ENCODE measurements at regions not wholly inside any gene's neighbourhood (a gene's known extent, or its start where the extent isn't known, plus 50 kb on each side); places are given as distances from the start of the nearest gene placed in this dataset.

GRCh38 chr9:126154869-126155268 is 171.8 kb upstream of the MVB12B start:
- no peak for FAIRE-seq
- Histone ChIP-seq H2AFZ (ENCODE audit: low read depth, low read length) (no peak overlapping the region), H3K4me3 (replicated peaks in 1 of 3; ENCODE audit: insufficient read depth in 1 of 3, low read depth in 1 of 3, low read length in 3 of 3) (no peak overlapping the region), H3K36me3 (ENCODE audit: control insufficient read depth in 2 of 2, extremely low read depth in 1 of 2, insufficient read depth in 2 of 2, low read length in 2 of 2) (no peaks in the 10 kb centered on the region), H3K27ac (ENCODE audit: insufficient read depth, low read depth, low read length) (no peak overlapping the region), H3K9ac (replicated peaks; ENCODE audit: extremely low read depth, insufficient read depth, low read length) (no peak overlapping the region), H3K27me3 (ENCODE audit: control insufficient read depth in 2 of 2, insufficient read depth in 2 of 2, low read length in 2 of 2) (peaks cover 0 to 2% of the 10 kb centered on the region in 2 experiments), H3K4me2 (ENCODE audit: insufficient read depth, low read length) (no peak overlapping the region), H4K20me1 (replicated peaks; ENCODE audit: control insufficient read depth, extremely low read depth, insufficient read depth, low read length) (no peaks in the 10 kb centered on the region), H3K79me2 (ENCODE audit: control insufficient read depth, insufficient read depth, low read length) (no peaks in the 10 kb centered on the region), H3K9me3 (replicated peaks; ENCODE audit: control insufficient read depth, insufficient read depth, low read length) (no peaks in the 10 kb centered on the region), H3K9me1 (replicated peaks; ENCODE audit: control insufficient read depth, extremely low read depth, insufficient read depth, low read length) (no peaks in the 10 kb centered on the region), H3K4me1 (ENCODE audit: control insufficient read depth, extremely low read depth, insufficient read depth, low read length) (no peaks in the 10 kb centered on the region)
- intact Hi-C loops (cut with micrococcal nuclease) = no loop called here
- POLR2A ChIA-PET = no interaction called here
- no peak for TF ChIP-seq GATA2 (IDR thresholded peaks at IDR 0.05; ENCODE audit: insufficient read depth, insufficient read length, low read depth, low read length)
- no peak for TF ChIP-seq MYC (IDR thresholded peaks at IDR 0.05; ENCODE audit: low read depth, low read length)
- DNase-seq (ENCODE audit: low read depth, low spot score) = no peak
- dilution Hi-C loops (cut with MboI; ENCODE audit: extremely low pct_ligation_motif_present, low sequenced_read_pairs) = no loop called here
- CTCF ChIA-PET = no interaction called here
- no TSS peak for BruUV-seq (replicated peaks)

- H2AFZ ChIP-seq (ENCODE audit: low read depth, low read length) = no peak overlapping the region
- H3K9me3 ChIP-seq (replicated peaks; ENCODE audit: control insufficient read depth, insufficient read depth, low read length) = no peaks in the 10 kb centered on the region
- H3K4me3 ChIP-seq (replicated peaks in 1 of 3; ENCODE audit: insufficient read depth in 1 of 3, low read depth in 1 of 3, low read length in 3 of 3) = no peak overlapping the region
- H3K4me1 ChIP-seq (ENCODE audit: control insufficient read depth, extremely low read depth, insufficient read depth, low read length) = no peaks in the 10 kb centered on the region
- H3K9ac ChIP-seq (replicated peaks; ENCODE audit: extremely low read depth, insufficient read depth, low read length) = no peak overlapping the region
- FAIRE-seq (no peak), DNase-seq (ENCODE audit: low read depth, low spot score) (no peak)
- dilution Hi-C loops (cut with MboI; ENCODE audit: extremely low pct_ligation_motif_present, low sequenced_read_pairs) (no loop called here), intact Hi-C loops (cut with micrococcal nuclease) (no loop called here)
- TF ChIP-seq EZH2 (IDR thresholded peaks at IDR 0.05; ENCODE audit: borderline replicate concordance, low read depth, low read length, severe bottlenecking) (no peak), FOS (IDR thresholded peaks at IDR 0.05; ENCODE audit: borderline replicate concordance, insufficient read depth, low read length) (no peak), POLR2AphosphoS5 (IDR thresholded peaks at IDR 0.05; ENCODE audit: insufficient read depth, low read depth, low read length) (no peak), POLR2A (IDR thresholded peaks at IDR 0.05; ENCODE audit: low read depth, low read length) (no peak), MYC (IDR thresholded peaks at IDR 0.05; ENCODE audit: low read depth, low read length) (no peak), GATA2 (IDR thresholded peaks at IDR 0.05; ENCODE audit: insufficient read depth, insufficient read length, low read depth, low read length) (no peak)
- no peaks in the 10 kb centered on the region for H3K9me1 ChIP-seq (replicated peaks; ENCODE audit: control insufficient read depth, extremely low read depth, insufficient read depth, low read length)
- BruUV-seq (replicated peaks) = no TSS peak
- H3K79me2 ChIP-seq (ENCODE audit: control insufficient read depth, insufficient read depth, low read length) = no peaks in the 10 kb centered on the region
- H3K27ac ChIP-seq (ENCODE audit: insufficient read depth, low read depth, low read length) = no peak overlapping the region
- ChIA-PET CTCF (no interaction called here), POLR2A (no interaction called here)
- H4K20me1 ChIP-seq (replicated peaks; ENCODE audit: control insufficient read depth, extremely low read depth, insufficient read depth, low read length) = no peaks in the 10 kb centered on the region
- H3K4me2 ChIP-seq (ENCODE audit: insufficient read depth, low read length) = no peak overlapping the region
- H3K27me3 ChIP-seq (ENCODE audit: control insufficient read depth in 2 of 2, insufficient read depth in 2 of 2, low read length in 2 of 2) = peaks cover 0 to 2% of the 10 kb centered on the region in 2 experiments
- no peaks in the 10 kb centered on the region for H3K36me3 ChIP-seq (ENCODE audit: control insufficient read depth in 2 of 2, extremely low read depth in 1 of 2, insufficient read depth in 2 of 2, low read length in 2 of 2)
These were observed 170.6 kb upstream of the MVB12B start for GRCh38 chr9:126155756-126156664.

Measured in endothelial cell of umbilical vein (primary cell).